T-cell (primary cell): ENCODE measurements at regions not wholly inside any gene's neighbourhood (a gene's known extent, or its start where the extent isn't known, plus 50 kb on each side); places are given as distances from the start of the nearest gene placed in this dataset.

Experiments
- ATAC-seq, 4 experiments: fragments of 200-7000 bp in 3 of 4; fragments of 150-1000 bp in 1 of 4; cut with Tn5 transposase; replicated peaks in 1 of 4; 1 replicate in 3 of 4; 2 replicates in 1 of 4; pipeline ENCODE4 v1.10.0; 2021; ENCODE audit warnings: moderate library complexity in 3 of 4, mild to moderate bottlenecking in 2 of 4, moderate number of reproducible peaks in 1 of 4
- CTCF ChIA-PET, 2 donors: fragments of 300-600 bp; sonication (Branson Sonifier 250); formaldehyde crosslinking; loops; one replicate each; lab custom pipeline; 2022; ENCODE audit warnings: antibody characterized with exemption in 2 of 2; lab: Charles Lee
- POLR2A ChIA-PET, 2 donors: fragments of 300-600 bp; sonication (Branson Sonifier 250); formaldehyde crosslinking; loops; one replicate each; lab custom pipeline; 2022; ENCODE audit warnings: antibody characterized with exemption in 2 of 2; lab: Charles Lee
- DNase-seq, 35 experiments: peaks; one replicate each; pipeline versions ENCODE4 v3.0.0 to v3.0.0-alpha.2; 2013 to 2023
- H3K27ac ChIP-seq: one replicate; pipeline ENCODE4 v1.5.1; 2013; ENCODE audit warnings: low read length
- H3K27me3 ChIP-seq, 2 experiments: replicated peaks in 1 of 2; 1 replicate in 1 of 2; 2 replicates in 1 of 2; pipeline versions ENCODE4 v1.6.1 to v1.7.0; 2013; ENCODE audit warnings: low read length in 1 of 2, mixed read lengths in 1 of 2; ENCODE audit not compliant: control insufficient read depth in 2 of 2, insufficient read depth in 2 of 2; ENCODE audit errors: extremely low read depth in 1 of 2
- H3K36me3 ChIP-seq, 2 donors: 1 replicate in 1 of 2; 2 replicates in 1 of 2; pipeline versions ENCODE4 v1.6.1 to v1.7.0; 2013; ENCODE audit warnings: low read length in 1 of 2; ENCODE audit not compliant: control insufficient read depth in 2 of 2, insufficient read depth in 1 of 2; ENCODE audit errors: extremely low read depth in 1 of 2
- H3K4me1 ChIP-seq, 2 experiments: 1 replicate in 1 of 2; 2 replicates in 1 of 2; pipeline versions ENCODE4 v1.6.1 to v1.7.0; 2013; ENCODE audit warnings: low read length in 2 of 2, mixed read lengths in 1 of 2; ENCODE audit not compliant: insufficient read depth in 2 of 2, control insufficient read depth in 1 of 2; ENCODE audit errors: extremely low read depth in 1 of 2
- H3K4me3 ChIP-seq, 2 donors: 1 replicate in 1 of 2; 2 replicates in 1 of 2; pipeline versions ENCODE4 v1.5.1 to v1.7.0; 2013; ENCODE audit warnings: mild to moderate bottlenecking in 2 of 2, low read length in 1 of 2, moderate library complexity in 1 of 2; ENCODE audit not compliant: control insufficient read depth in 1 of 2; ENCODE audit errors: extremely low read depth in 1 of 2
- H3K9me3 ChIP-seq: 2 replicates; pipeline ENCODE4 v1.7.0; 2013
- H3K27ac Mint-ChIP-seq, 2 donors: one replicate each; pipeline ENCODE4 v1.8.0; 2020 to 2021; ENCODE audit warnings: mild to moderate bottlenecking in 2 of 2, mixed read lengths in 2 of 2
- H3K27me3 Mint-ChIP-seq, 2 donors: one replicate each; pipeline ENCODE4 v1.8.0; 2021 to 2022; ENCODE audit warnings: mixed read lengths in 2 of 2
- H3K36me3 Mint-ChIP-seq: one replicate; pipeline ENCODE4 v1.8.0; 2021; ENCODE audit warnings: mixed read lengths
- H3K4me1 Mint-ChIP-seq, 3 donors: one replicate each; pipeline ENCODE4 v1.8.0; 2020 to 2022; ENCODE audit warnings: mixed read lengths in 3 of 3, mild to moderate bottlenecking in 1 of 3
- H3K4me3 Mint-ChIP-seq, 3 donors: one replicate each; pipeline ENCODE4 v1.8.0; 2020 to 2022; ENCODE audit warnings: mild to moderate bottlenecking in 3 of 3, mixed read lengths in 3 of 3, moderate library complexity in 3 of 3
- H3K9me3 Mint-ChIP-seq, 3 donors: one replicate each; pipeline ENCODE4 v1.8.0; 2020 to 2022; ENCODE audit warnings: mixed read lengths in 3 of 3
- WGBS: methylation state at CpG from one replicate; pipeline ENCODE4 v1.1.5; 2013; ENCODE audit warnings: missing lambda C conversion rate; ENCODE audit not compliant: insufficient coverage; 5-methylcytosine and 5-hydroxymethylcytosine counted together

DNA sequence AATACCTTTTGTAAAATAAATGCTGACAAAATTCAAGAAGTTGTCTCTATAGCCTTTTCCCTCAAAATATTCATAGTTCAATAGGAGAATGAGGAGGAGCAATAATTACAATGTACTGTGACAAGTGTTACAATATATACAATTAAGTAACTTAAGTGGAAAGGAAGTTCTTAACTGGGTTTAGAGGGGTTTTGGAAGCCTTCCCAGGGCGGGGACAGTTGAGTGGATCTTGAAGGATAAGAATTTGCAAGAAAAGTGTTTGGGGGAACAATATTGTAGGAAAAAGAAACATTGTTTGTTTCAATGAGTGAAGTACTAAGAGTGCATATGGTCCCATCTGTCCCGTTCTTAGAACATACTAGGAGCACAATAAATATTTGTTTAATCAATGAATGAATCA is 165.2 kb upstream of the PLSCR5 start:
- peaks cover 3% of the 10 kb centered on the region in 3 donors for H3K9me3 Mint-ChIP-seq

DNA sequence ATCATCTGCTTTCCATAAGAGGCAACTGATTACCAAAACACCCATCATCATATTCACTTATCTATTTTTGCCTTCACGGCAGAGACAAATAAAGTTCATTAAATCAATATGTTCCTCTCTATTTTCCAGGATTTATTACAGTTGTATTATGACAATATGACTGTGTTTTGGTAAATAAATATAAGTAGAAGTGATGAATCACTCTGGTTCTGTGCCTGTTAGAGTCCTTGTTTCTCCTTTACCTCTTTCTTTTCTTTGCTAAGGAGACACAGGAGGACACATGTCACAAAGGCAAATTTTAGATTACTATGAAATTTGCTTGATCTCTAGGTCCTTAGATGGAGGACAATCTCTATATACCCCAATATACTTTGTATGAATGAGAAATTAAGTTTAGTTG is 152.6 kb upstream of the PLSCR5 start:
- no peak overlapping the region for H3K4me3 ChIP-seq
- no peaks in the 10 kb centered on the region for H3K27me3 Mint-ChIP-seq
- H3K4me1 Mint-ChIP-seq = no peaks in the 10 kb centered on the region
- H3K27me3 ChIP-seq = no peaks in the 10 kb centered on the region
- DNase-seq = no peak
- ChIA-PET CTCF (no interaction called here), POLR2A (no interaction called here)
- WGBS = no CpG with 5 or more reads among the region's 1 CpG
- H3K27ac Mint-ChIP-seq = no peak overlapping the region
- H3K4me1 ChIP-seq = no peaks in the 10 kb centered on the region
- H3K36me3 Mint-ChIP-seq = no peaks in the 10 kb centered on the region
- H3K36me3 ChIP-seq = no peaks in the 10 kb centered on the region
- H3K27ac ChIP-seq = no peak overlapping the region
- peaks cover 3 to 5% (median 3%) of the 10 kb centered on the region in 3 donors for H3K9me3 Mint-ChIP-seq
- H3K4me3 Mint-ChIP-seq = no peak overlapping the region
- H3K9me3 ChIP-seq = no peaks in the 10 kb centered on the region
- ATAC-seq = no peak

More for the DNA sequence above, 165.2 kb upstream of the PLSCR5 start:
- Mint-ChIP-seq H3K36me3 (no peaks in the 10 kb centered on the region), H3K4me1 (no peaks in the 10 kb centered on the region), H3K27me3 (no peaks in the 10 kb centered on the region), H3K27ac (no peak overlapping the region), H3K4me3 (no peak overlapping the region)
- H3K27me3 ChIP-seq = no peaks in the 10 kb centered on the region
- DNase-seq (no peak), ATAC-seq (no peak)
- no peaks in the 10 kb centered on the region for H3K4me1 ChIP-seq
- H3K9me3 ChIP-seq = no peaks in the 10 kb centered on the region
- CTCF ChIA-PET = no interaction called here
- H3K27ac ChIP-seq = no peak overlapping the region
- no peaks in the 10 kb centered on the region for H3K36me3 ChIP-seq
- POLR2A ChIA-PET = no interaction called here
- 43% methylated on average over 1 of the region's 2 CpGs for WGBS
- no peak overlapping the region for H3K4me3 ChIP-seq

DNA sequence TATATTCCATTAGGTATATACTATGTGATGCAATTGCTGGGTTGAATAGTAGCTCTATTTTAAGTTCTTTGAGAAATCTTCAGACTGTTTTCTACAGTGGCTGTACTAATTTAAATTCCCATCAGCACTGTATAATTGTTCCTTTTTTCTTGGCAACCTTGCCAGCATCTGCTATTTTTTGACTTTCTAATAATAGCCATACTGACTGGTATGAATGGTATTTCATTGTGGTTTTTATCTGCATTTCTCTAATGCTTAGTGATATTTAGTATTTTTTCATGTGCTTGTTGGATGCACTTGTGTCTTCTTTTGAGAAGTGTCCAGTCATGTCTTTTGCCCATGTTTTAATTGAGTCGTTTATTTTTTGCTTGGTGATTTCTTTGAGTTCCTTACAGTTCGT is 145.1 kb upstream of the PLSCR5 start:
- H3K36me3 Mint-ChIP-seq = no peaks in the 10 kb centered on the region
- H3K9me3 Mint-ChIP-seq = peaks cover 7 to 9% (median 8%) of the 10 kb centered on the region in 3 donors
- no CpG with 5 or more reads among the region's 2 CpGs for WGBS
- ChIA-PET POLR2A (no interaction called here), CTCF (interaction anchor here in 1 of 2 donors (0.6 kb wide), 1 partner anchor 166 kb away, joined by 8 read pairs; no protein-coding TSS in a partner anchor)
- Histone ChIP-seq H3K9me3 (no peaks in the 10 kb centered on the region), H3K4me1 (no peaks in the 10 kb centered on the region), H3K4me3 (no peak overlapping the region), H3K27me3 (no peaks in the 10 kb centered on the region), H3K27ac (no peak overlapping the region), H3K36me3 (no peaks in the 10 kb centered on the region)
- H3K27me3 Mint-ChIP-seq = no peaks in the 10 kb centered on the region
- no peak overlapping the region for H3K27ac Mint-ChIP-seq
- DNase-seq = no peak
- no peak overlapping the region for H3K4me3 Mint-ChIP-seq
- H3K4me1 Mint-ChIP-seq = no peaks in the 10 kb centered on the region
- no peak for ATAC-seq

DNA sequence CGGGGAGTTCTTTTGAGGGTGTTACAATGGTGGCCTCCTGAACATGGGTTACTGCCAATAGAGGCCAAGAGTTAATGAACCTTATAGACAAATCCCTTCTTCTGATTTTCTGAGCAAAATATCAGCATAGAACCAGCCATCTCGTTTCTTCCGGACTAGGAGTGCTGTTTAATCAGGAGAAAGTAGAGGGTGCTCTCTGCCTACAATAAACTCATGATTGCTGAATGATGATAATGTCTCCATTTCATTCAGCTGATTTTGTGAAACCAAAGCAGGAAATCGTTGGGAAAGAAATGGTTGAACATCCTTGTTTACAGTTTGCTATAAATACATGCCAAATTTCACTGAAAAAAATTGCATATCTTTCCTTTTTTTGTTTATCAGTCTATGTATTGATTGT is 142.8 kb upstream of the PLSCR5 start:
- H3K9me3 ChIP-seq = no peaks in the 10 kb centered on the region
- POLR2A ChIA-PET = no interaction called here
- Mint-ChIP-seq H3K36me3 (no peaks in the 10 kb centered on the region), H3K9me3 (peaks cover 7 to 9% (median 8%) of the 10 kb centered on the region in 3 donors), H3K27me3 (no peaks in the 10 kb centered on the region), H3K4me3 (no peak overlapping the region), H3K27ac (no peak overlapping the region), H3K4me1 (no peaks in the 10 kb centered on the region)
- no peaks in the 10 kb centered on the region for H3K4me1 ChIP-seq
- no peaks in the 10 kb centered on the region for H3K27me3 ChIP-seq
- no peak for DNase-seq
- no peak overlapping the region for H3K27ac ChIP-seq
- WGBS = no CpG with 5 or more reads among the region's 4 CpGs
- no peaks in the 10 kb centered on the region for H3K36me3 ChIP-seq
- no peak for ATAC-seq
- H3K4me3 ChIP-seq = no peak overlapping the region
- CTCF ChIA-PET = no interaction called here

DNA sequence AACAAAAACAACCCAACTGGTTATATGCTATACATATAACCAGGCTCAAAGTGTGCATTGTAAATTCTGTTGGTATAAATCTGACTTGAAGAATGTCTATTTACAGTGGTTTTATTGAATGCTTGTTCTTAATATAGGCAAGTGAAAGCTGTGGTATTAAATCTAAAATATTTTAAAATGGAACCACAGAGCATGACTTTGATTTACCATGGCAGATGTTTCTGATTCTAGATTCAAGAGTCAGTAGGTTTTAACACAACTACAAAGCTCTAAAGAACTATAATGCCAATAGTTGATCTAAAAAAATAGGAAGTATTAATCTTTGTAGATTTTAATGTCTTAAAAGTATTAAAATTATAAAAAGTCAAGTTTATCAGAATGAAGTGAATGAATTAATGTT is 141.9 kb upstream of the PLSCR5 start:
- Histone ChIP-seq H3K9me3 (no peaks in the 10 kb centered on the region), H3K36me3 (no peaks in the 10 kb centered on the region), H3K27ac (no peak overlapping the region), H3K4me1 (no peaks in the 10 kb centered on the region), H3K27me3 (no peaks in the 10 kb centered on the region), H3K4me3 (no peak overlapping the region)
- no peak for ATAC-seq
- Mint-ChIP-seq H3K9me3 (peaks cover 3 to 8% (median 7%) of the 10 kb centered on the region in 3 donors), H3K36me3 (no peaks in the 10 kb centered on the region), H3K27ac (no peak overlapping the region), H3K4me3 (no peak overlapping the region), H3K4me1 (no peaks in the 10 kb centered on the region), H3K27me3 (no peaks in the 10 kb centered on the region)
- CTCF ChIA-PET = interaction anchor here in 1 of 2 donors (0.6 kb wide), 1 partner anchor 244 kb away, joined by 3 read pairs; no protein-coding TSS in a partner anchor
- DNase-seq = no peak
- POLR2A ChIA-PET = no interaction called here

DNA sequence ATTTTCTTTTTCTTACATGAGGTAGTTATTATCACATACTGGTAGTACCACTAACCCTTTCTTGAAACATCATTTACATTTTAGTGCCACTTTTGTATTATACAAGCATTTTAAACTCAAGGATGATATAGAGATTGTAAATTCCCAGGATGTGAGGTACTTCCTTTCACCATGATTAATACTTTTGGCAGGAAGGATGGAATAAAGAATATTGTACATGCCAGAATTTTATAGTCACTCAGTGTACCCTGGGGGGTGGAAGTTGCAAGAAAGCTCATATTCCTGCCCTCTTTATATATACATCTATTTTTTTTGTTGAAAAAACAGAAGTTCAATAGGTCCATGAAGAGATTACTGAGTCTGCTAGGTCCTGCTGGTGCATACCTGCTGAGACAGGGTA is 141.0 kb upstream of the PLSCR5 start:
- Histone ChIP-seq H3K27me3 (no peaks in the 10 kb centered on the region), H3K9me3 (no peaks in the 10 kb centered on the region), H3K27ac (no peak overlapping the region), H3K36me3 (no peaks in the 10 kb centered on the region), H3K4me3 (no peak overlapping the region), H3K4me1 (no peaks in the 10 kb centered on the region)
- H3K4me1 Mint-ChIP-seq = no peaks in the 10 kb centered on the region
- H3K36me3 Mint-ChIP-seq = no peaks in the 10 kb centered on the region
- H3K9me3 Mint-ChIP-seq = peaks cover 0 to 5% (median 3%) of the 10 kb centered on the region in 3 donors
- no peak overlapping the region for H3K4me3 Mint-ChIP-seq
- DNase-seq (no peak), ATAC-seq (no peak)
- CTCF ChIA-PET = no interaction called here
- POLR2A ChIA-PET = no interaction called here
- H3K27ac Mint-ChIP-seq = no peak overlapping the region
- no peaks in the 10 kb centered on the region for H3K27me3 Mint-ChIP-seq

DNA sequence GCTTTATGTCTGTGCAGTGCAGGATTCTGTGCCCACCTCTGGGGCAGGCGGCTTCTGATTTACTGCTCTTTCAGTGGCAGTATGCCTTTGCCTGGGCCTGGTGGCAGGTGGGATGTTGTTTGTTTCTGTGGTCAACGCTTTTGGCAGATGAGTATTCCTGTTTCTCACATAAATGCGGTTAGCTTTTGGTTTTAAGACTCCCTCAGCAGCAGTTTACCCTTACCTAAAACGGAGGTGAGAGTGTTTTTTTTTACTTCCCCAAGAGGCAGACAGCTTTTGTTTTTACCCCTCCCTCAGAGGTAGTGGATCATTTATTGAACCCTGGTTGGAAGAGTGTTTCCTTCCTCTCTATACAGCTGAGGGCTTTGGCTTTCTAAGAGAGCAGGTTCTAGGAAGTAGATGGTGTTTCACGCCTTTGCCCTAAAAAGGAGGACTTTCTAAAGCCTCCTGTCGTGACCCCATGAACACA is 134.1 kb upstream of the PLSCR5 start:
- no peaks in the 10 kb centered on the region for H3K4me1 Mint-ChIP-seq
- H3K27me3 ChIP-seq = no peaks in the 10 kb centered on the region
- POLR2A ChIA-PET = no interaction called here
- H3K4me3 Mint-ChIP-seq = no peak overlapping the region
- CTCF ChIA-PET = interaction anchor here in 1 of 2 donors (0.5 kb wide), 1 partner anchor 622 kb away, joined by 3 read pairs; no protein-coding TSS in a partner anchor
- no peaks in the 10 kb centered on the region for H3K36me3 ChIP-seq
- ATAC-seq = no peak
- no peaks in the 10 kb centered on the region for H3K4me1 ChIP-seq
- no peak overlapping the region for H3K27ac Mint-ChIP-seq
- H3K9me3 Mint-ChIP-seq = peaks cover 2 to 7% (median 4%) of the 10 kb centered on the region in 3 donors
- WGBS = 80% methylated on average over 1 of the region's 6 CpGs
- H3K36me3 Mint-ChIP-seq = no peaks in the 10 kb centered on the region
- H3K27me3 Mint-ChIP-seq = no peaks in the 10 kb centered on the region
- no peak for DNase-seq
- no peak overlapping the region for H3K4me3 ChIP-seq
- H3K27ac ChIP-seq = no peak overlapping the region
- no peaks in the 10 kb centered on the region for H3K9me3 ChIP-seq
